HPDE6-E6E7 (cell line): ENCODE measurements at regions not wholly inside any gene's neighbourhood (a gene's known extent, or its start where the extent isn't known, plus 50 kb on each side); places are given as distances from the start of the nearest gene placed in this dataset.
"Not testable (repeated sequence)": the region's sequence is repeated elsewhere in the genome, so short reads cannot be mapped to it uniquely, and the experiment has no call there.

Experiments
- DNase-seq: peaks from one replicate; pipeline ENCODE4 v3.0.0; 2011; ENCODE audit warnings: missing footprints; ENCODE audit errors: extremely low spot score

- DNase-seq, result no peak
These were observed 427.0 kb upstream of the SPTLC3 start for GRCh38 chr20:12581644-12582289.

DNA sequence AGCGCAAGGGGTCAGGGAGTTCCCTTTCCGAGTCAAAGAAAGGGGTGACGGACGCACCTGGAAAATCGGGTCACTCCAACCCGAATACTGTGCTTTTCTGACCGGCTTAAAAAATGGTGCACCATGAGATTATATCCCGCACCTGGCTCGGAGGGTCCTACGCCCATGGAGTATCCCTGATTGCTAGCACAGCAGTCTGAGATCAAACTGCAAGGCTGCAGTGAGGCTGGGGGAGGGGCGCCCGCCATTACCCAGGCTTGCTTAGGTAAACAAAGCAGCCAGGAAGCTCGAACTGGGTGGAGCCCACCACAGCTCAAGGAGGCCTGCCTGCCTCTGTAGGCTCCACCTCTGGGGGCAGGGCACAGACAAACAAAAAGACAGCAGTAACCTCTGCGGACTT, 426.1 kb upstream of the SPTLC3 start:
- DNase-seq, result not testable (repeated sequence)

DNA sequence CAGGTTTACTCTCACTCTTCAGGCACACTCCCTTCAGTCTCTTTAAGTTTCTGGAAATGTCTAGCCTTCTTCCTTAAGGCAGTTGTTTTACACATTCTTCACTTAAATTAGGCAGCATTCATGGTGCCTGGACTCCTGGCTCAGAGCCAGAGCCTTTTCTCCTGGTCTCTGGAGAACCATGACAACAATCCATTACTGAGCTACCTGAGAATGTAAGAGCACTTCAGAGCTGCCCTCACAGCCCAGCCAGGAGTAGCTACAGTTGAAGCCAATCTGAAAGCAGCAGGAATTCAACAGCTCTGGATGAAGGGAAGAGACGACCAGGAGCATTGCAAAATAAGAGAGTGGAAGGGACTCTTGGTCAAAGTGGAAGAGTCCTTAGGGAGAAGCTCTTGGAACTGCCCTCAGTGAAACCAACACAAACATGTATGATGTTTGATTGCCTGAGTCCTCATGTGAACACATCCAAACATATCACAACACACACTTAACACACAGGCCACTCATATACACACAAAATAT, 416.8 kb upstream of the SPTLC3 start:
- no peak for DNase-seq

GRCh38 chr20:12592756-12593155, 416.0 kb upstream of the SPTLC3 start:
- no peak for DNase-seq

GRCh38 chr20:12593342-12593873, 415.4 kb upstream of the SPTLC3 start:
- DNase-seq, result no peak

DNA sequence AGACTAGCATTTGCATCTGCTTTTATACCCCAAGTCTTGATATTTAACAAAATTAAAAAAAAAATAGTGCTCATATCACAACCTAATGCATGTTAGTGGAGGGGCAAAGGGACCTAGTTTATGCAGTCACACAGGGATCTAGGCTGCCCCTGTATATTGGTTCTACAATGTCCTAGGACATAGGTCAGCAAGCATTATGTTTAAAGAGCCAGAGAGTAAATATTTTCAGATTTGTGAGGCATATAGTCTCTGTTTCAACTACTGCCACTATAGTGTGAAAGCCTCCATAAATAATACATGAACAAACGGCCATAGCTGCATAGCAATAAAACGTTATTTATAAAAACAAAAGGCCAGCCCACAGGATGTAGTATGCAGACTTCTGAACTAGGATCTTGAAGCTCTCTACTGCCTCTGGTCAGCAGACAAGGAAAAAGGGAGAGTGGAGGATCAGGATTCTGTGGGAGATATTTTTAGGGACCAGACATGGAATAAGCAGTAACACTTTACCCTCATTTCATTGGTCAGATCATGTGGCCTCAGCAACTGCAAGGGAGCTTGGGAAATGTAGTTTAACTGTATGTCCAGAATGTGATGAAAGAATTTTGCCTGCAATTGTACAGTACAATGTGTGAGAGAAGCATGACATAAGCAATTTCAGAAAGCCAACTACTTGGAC, 414.2 kb upstream of the SPTLC3 start:
- DNase-seq, result peak; percentile 27

DNA sequence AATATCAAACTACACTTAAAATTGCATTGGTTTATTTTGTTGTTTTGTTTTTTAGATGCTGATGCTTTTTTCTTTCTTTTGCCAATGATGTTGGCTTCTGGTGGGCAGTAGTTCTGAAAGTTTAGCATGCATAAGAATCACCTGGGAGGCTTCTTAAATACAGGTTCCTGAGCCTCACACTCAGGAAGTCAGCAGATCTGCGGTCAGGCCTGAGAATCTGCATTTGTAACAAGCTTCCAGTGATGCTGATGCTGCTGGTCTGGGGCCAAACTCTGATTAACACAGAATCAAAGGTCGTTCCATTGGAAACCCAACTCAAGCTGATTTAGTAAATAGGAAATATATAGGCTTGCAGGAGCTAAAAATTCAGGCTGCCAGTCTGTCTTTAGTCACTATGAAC, 412.9 kb upstream of the SPTLC3 start:
- no peak for DNase-seq

DNA sequence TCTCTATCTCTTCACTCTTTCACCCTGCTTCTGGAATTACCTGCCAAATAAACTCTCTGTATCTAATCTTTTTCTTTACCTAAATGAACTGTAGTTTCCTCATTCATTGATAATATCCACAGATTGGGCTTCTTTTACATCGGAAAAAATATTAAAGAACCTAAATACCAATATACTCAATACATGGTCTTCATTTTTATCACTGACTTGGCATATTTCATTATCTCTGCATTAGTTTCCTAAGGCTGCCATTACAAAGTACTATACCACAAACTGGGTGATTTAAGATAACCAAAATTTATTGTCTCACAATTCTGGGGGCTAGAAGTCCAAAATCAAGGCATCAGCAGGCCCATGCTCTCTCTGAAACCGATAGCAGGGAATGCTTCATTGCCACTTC, 411.9 kb upstream of the SPTLC3 start:
- no peak for DNase-seq

GRCh38 chr20:12597551-12597950, 411.2 kb upstream of the SPTLC3 start:
- DNase-seq, result no peak

DNA sequence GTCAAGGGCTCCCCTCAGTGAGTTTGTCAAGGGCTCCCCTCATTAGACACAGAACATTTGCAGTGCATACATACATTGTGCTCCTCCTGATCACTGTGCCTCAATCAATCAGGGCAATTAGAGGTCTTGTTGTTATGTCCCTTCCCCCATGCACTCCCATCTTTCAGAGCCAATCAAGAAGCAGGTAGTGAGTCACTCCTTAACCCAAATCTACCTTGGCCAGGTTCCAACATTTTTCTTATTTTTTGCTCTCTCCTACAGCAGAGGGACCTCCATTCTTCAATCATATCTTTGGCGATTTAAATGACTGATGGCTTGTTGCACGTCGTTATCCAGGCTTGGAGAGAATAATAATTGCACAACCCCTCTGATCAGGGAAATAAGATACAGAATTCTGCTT, 409.9 kb upstream of the SPTLC3 start:
- DNase-seq, result no peak

DNA sequence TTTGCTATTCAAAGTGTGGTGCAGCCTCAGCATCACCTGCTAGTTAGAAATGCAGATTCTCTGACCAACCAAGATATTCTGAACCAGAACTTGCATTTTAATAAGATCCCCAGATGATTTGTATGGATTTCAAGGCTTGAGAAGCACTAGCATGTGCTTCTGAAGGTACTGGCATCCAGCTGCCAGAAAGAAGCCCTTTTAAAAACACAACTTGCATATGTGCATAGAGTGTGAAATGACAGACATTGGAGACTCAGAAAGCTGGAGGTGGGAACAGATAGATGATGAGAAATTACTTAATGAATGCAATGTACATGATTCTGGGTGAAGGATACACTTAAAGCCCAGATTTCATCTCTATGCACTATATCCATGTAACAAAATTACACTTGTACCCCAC, 409.3 kb upstream of the SPTLC3 start:
- no peak for DNase-seq

- no peak for DNase-seq
These were observed 403.0 kb upstream of the SPTLC3 start for GRCh38 chr20:12605751-12606150.

DNA sequence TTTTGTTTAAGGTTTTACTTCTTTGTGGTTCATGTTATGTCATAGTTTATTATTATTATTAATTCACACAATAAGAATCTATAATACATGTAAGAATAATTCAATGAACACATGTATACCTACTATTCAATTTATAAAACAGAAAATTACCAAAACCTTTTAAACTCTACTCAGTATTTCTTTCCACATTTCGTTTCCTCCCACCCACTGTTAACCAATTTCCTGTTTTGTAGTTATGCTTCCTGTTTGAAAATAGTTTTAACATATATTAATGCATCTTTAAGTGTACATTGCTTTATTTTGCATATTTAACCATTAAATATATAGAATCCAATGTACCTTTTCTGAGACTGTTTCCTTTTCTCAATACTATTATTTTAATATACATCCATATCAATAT, 397.9 kb upstream of the SPTLC3 start:
- no peak for DNase-seq

GRCh38 chr20:12614764-12615163, 394.0 kb upstream of the SPTLC3 start:
- DNase-seq, result no peak

GRCh38 chr20:12617076-12617475, 391.7 kb upstream of the SPTLC3 start:
- no peak for DNase-seq

GRCh38 chr20:12623870-12624269, 384.9 kb upstream of the SPTLC3 start:
- no peak for DNase-seq

DNA sequence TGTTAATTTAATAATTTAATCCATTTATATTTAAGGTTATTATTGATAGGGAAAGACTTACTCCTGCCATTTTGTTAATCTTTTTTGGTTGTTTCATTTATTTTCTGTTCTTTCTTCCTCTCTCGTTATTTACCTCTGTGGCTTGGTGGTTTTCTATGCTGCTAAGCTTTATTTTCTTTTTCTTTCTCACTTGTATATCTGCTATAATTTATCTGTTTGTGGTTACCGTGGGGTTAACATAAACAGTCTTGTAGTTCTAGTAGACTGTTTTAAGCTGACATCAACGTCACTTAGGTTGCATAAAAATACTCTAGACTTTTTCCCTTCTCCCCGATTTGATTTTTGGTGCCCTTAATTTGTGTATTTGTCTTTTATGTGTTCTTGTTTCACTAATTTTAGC, 381.3 kb upstream of the SPTLC3 start:
- DNase-seq, result no peak

GRCh38 chr20:12638633-12639312, 370.0 kb upstream of the SPTLC3 start:
- DNase-seq, result no peak

- DNase-seq, result no peak
These were observed 368.5 kb upstream of the SPTLC3 start for GRCh38 chr20:12640251-12640650.

- DNase-seq, result no peak
These were observed 367.2 kb upstream of the SPTLC3 start for GRCh38 chr20:12641619-12642018.

DNA sequence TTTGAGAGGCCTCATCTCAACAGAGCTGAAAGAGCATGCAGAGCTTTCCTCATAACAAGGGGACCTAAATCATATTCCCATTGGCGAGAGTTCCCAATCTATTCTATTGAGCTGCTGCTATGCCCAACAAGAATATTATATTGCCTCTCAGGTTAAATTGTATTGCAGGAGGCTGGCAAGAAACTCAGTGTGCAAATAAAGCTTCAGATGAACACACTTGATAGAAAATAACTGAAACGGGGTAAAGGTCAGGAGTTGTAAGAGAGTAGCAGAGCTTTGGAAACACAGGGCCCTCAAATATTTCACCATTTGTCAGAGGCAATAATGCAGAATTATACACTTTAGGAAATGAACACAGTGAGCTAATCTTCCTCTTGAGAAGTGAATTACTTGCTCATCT, 364.3 kb upstream of the SPTLC3 start:
- DNase-seq, result no peak

GRCh38 chr20:12649234-12649633, 359.5 kb upstream of the SPTLC3 start:
- DNase-seq, result no peak

DNA sequence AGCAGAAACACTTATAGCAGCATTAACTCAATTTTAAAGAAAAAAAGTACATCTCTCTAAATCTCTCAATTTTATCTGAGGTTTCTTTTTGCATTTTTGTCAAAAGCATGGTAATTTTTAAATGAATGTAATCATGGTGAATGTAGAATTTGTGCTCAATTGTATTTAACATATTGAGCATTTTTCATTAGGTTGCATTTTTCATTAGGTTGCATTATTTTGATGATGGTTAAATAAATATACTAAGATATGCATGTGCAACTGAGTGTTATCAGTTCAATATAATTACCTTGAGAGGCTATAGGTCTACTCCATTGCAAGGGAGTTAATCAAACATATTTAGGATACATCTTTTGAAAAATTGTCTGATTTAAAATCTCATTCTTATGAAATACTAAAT, 355.1 kb upstream of the SPTLC3 start:
- DNase-seq, result no peak
